B cell (primary cell): ENCODE measurements at regions not wholly inside any gene's neighbourhood (a gene's known extent, or its start where the extent isn't known, plus 50 kb on each side); places are given as distances from the start of the nearest gene placed in this dataset.

Experiments used
- ATAC-seq: fragments of 200-7000 bp; cut with Tn5 transposase; one replicate; pipeline ENCODE4 v1.10.0; 2021; ENCODE audit warnings: low read depth, mild to moderate bottlenecking, moderate number of reproducible peaks, moderate library complexity
- CTCF ChIA-PET: fragments of 350-600 bp; sonication (Branson Sonifier 250); formaldehyde crosslinking; loops from one replicate; lab custom pipeline; 2021; ENCODE audit warnings: antibody characterized with exemption, inconsistent platforms; lab: Charles Lee
- POLR2A ChIA-PET: fragments of 350-600 bp; sonication (Branson Sonifier 250); formaldehyde crosslinking; loops from one replicate; lab custom pipeline; 2021; ENCODE audit warnings: antibody characterized with exemption; lab: Charles Lee
- DNase-seq: peaks from one replicate; pipeline ENCODE4 v3.0.0; 2013
- H2AFZ ChIP-seq: 2 replicates; pipeline ENCODE4 v1.6.1; 2012; ENCODE audit warnings: mild to moderate bottlenecking, low read depth, low read length; ENCODE audit not compliant: insufficient read depth, poor library complexity, severe bottlenecking
- H3K27ac ChIP-seq, 2 donors: 1 replicate in 1 of 2; 2 replicates in 1 of 2; pipeline ENCODE4 v1.5.1; 2012 to 2013; ENCODE audit warnings: low read length in 2 of 2, mild to moderate bottlenecking in 2 of 2, moderate library complexity in 1 of 2
- H3K27me3 ChIP-seq, 4 experiments: fragments of 200-600 bp in 1 of 4; sonication (generic) in 1 of 4; replicated peaks in 1 of 4; 1 replicate in 2 of 4; 2 replicates in 2 of 4; pipeline versions ENCODE4 v1.6.1 to v1.7.0; 2013 to 2016; ENCODE audit warnings: low read length in 3 of 4, mild to moderate bottlenecking in 2 of 4, mixed read lengths in 1 of 4, moderate library complexity in 1 of 4; ENCODE audit not compliant: insufficient read depth in 4 of 4, control insufficient read depth in 3 of 4; ENCODE audit errors: control extremely low read depth in 1 of 4
- H3K36me3 ChIP-seq, 2 experiments: replicated peaks in 1 of 2; 1 replicate in 1 of 2; 2 replicates in 1 of 2; pipeline versions ENCODE4 v1.6.1 to v1.7.1; 2013; ENCODE audit warnings: low read length in 1 of 2; ENCODE audit not compliant: insufficient read depth in 2 of 2, control insufficient read depth in 1 of 2; ENCODE audit errors: control extremely low read depth in 1 of 2, extremely low read depth in 1 of 2
- H3K4me1 ChIP-seq, 2 donors: fragments of 200-600 bp in 1 of 2; sonication (generic) in 1 of 2; 1 replicate in 1 of 2; 2 replicates in 1 of 2; pipeline versions ENCODE4 v1.5.1 to v1.6.1; 2013 to 2017; ENCODE audit warnings: low read length in 2 of 2; ENCODE audit not compliant: control insufficient read depth in 2 of 2, insufficient read depth in 2 of 2
- H3K4me2 ChIP-seq: replicated peaks from 2 replicates; pipeline ENCODE3; 2012; ENCODE audit warnings: mild to moderate bottlenecking, low read depth, low read length; ENCODE audit not compliant: poor library complexity, severe bottlenecking
- H3K4me3 ChIP-seq, 5 experiments: fragments of 200-600 bp in 1 of 5; sonication (generic) in 1 of 5; 1 replicate in 3 of 5; 2 replicates in 2 of 5; pipeline versions ENCODE4 v1.5.1 to v1.7.0; 2011 to 2016; ENCODE audit warnings: low read length in 4 of 5, mild to moderate bottlenecking in 4 of 5, low read depth in 2 of 5, control low read depth in 1 of 5, moderate library complexity in 1 of 5; ENCODE audit not compliant: insufficient read depth in 1 of 5; ENCODE audit errors: control extremely low read depth in 1 of 5, extremely low read depth in 1 of 5
- H3K79me2 ChIP-seq: fragments of 200-600 bp; sonication (generic); one replicate; pipeline ENCODE4 v1.6.0; 2016; ENCODE audit warnings: low read length; ENCODE audit not compliant: control insufficient read depth, insufficient read depth
- H3K9ac ChIP-seq: fragments of 200-600 bp; sonication (generic); 2 replicates; pipeline ENCODE4 v1.6.1; 2017; ENCODE audit warnings: mild to moderate bottlenecking, low read length, moderate library complexity
- H3K9me3 ChIP-seq, 3 donors: one replicate each; pipeline versions ENCODE4 v1.6.1 to v1.7.1; 2013; ENCODE audit warnings: low read length in 2 of 3; ENCODE audit not compliant: control insufficient read depth in 2 of 3, insufficient read depth in 1 of 3; ENCODE audit errors: control extremely low read depth in 1 of 3
- H4K20me1 ChIP-seq: 2 replicates; pipeline ENCODE4 v1.6.0; 2012; ENCODE audit warnings: mild to moderate bottlenecking, low read length; ENCODE audit not compliant: insufficient read depth, control insufficient read depth, poor library complexity, severe bottlenecking
- H3K27ac Mint-ChIP-seq: one replicate; pipeline ENCODE4 v1.8.0; 2021; ENCODE audit warnings: mixed read lengths
- H3K27me3 Mint-ChIP-seq: one replicate; pipeline ENCODE4 v1.8.0; 2021; ENCODE audit warnings: mixed read lengths
- H3K4me1 Mint-ChIP-seq: one replicate; pipeline ENCODE4 v1.8.0; 2021; ENCODE audit warnings: mixed read lengths
- H3K4me3 Mint-ChIP-seq: one replicate; pipeline ENCODE4 v1.8.0; 2021; ENCODE audit warnings: mixed read lengths
- H3K9me3 Mint-ChIP-seq: one replicate; pipeline ENCODE4 v1.8.0; 2022; ENCODE audit warnings: mixed read lengths; ENCODE audit not compliant: insufficient read depth
- CTCF ChIP-seq: fragments of 200-600 bp; IDR thresholded peaks from one replicate; pipeline ENCODE4 v1.8.0; 2022; ENCODE audit warnings: antibody characterized with exemption, mild to moderate bottlenecking
- EZH2 ChIP-seq: IDR thresholded peaks from 2 replicates; pipeline ENCODE4 v1.6.1; 2012; ENCODE audit warnings: borderline replicate concordance, low read depth, mild to moderate bottlenecking, moderate library complexity, low read length; ENCODE audit not compliant: insufficient read depth, poor library complexity, severe bottlenecking
- WGBS: methylation state at CpG from one replicate; pipeline ENCODE4 v1.1.5; 2013; ENCODE audit warnings: missing lambda C conversion rate; ENCODE audit not compliant: insufficient coverage; 5-methylcytosine and 5-hydroxymethylcytosine counted together
- intact Hi-C: fragments of 100-400 bp; cut with micrococcal nuclease; formaldehyde crosslinking; loops from one replicate; pipeline ENCODE4 v1.10.0; 2022

- TF ChIP-seq EZH2 (no peak), CTCF (no peak)
- Mint-ChIP-seq H3K4me1 (no peaks in the 10 kb centered on the region), H3K9me3 (no peaks in the 10 kb centered on the region), H3K27ac (no peak overlapping the region), H3K4me3 (no peak overlapping the region), H3K27me3 (no peaks in the 10 kb centered on the region)
- Histone ChIP-seq H3K79me2 (no peaks in the 10 kb centered on the region), H3K4me1 (no peaks in the 10 kb centered on the region), H3K4me3 (no peak overlapping the region), H3K27ac (no peak overlapping the region), H3K9ac (no peak overlapping the region), H3K9me3 (peaks cover 0 to 1% (median 0%) of the 10 kb centered on the region in 3 donors), H3K4me2 (no peak overlapping the region), H4K20me1 (no peaks in the 10 kb centered on the region), H2AFZ (no peak overlapping the region), H3K27me3 (no peaks in the 10 kb centered on the region), H3K36me3 (no peaks in the 10 kb centered on the region)
- POLR2A ChIA-PET: no interaction called here
- DNase-seq: no peak
- no peak for ATAC-seq
- CTCF ChIA-PET: no interaction called here
- intact Hi-C loops: no loop called here
Observed at GRCh38 chr3:36196058-36196457, 184.2 kb upstream of the STAC start.

- WGBS: no CpG with 5 or more reads among the region's 1 CpG
Observed at GRCh38 chr3:36197151-36197550, 183.2 kb upstream of the STAC start.

More at GRCh38 chr3:36197151-36197550, 183.2 kb upstream of the STAC start:
- Histone ChIP-seq H4K20me1 (no peaks in the 10 kb centered on the region), H2AFZ (no peak overlapping the region), H3K79me2 (no peaks in the 10 kb centered on the region), H3K4me2 (no peak overlapping the region), H3K4me1 (no peaks in the 10 kb centered on the region), H3K36me3 (no peaks in the 10 kb centered on the region), H3K27me3 (no peaks in the 10 kb centered on the region), H3K27ac (no peak overlapping the region), H3K9me3 (peaks cover 0 to 1% (median 0%) of the 10 kb centered on the region in 3 donors), H3K4me3 (no peak overlapping the region), H3K9ac (no peak overlapping the region)
- Mint-ChIP-seq H3K9me3 (no peaks in the 10 kb centered on the region), H3K27me3 (no peaks in the 10 kb centered on the region), H3K27ac (no peak overlapping the region), H3K4me3 (no peak overlapping the region), H3K4me1 (no peaks in the 10 kb centered on the region)
- DNase-seq (no peak), ATAC-seq (no peak)
- CTCF ChIA-PET: no interaction called here
- POLR2A ChIA-PET: no interaction called here
- intact Hi-C loops: no loop called here
- TF ChIP-seq EZH2 (no peak), CTCF (no peak)
